H1 (cell line): ENCODE measurements at regions not wholly inside any gene's neighbourhood (a gene's known extent, or its start where the extent isn't known, plus 50 kb on each side); places are given as distances from the start of the nearest gene placed in this dataset.

Source experiments
- KDM5A ChIP-seq: fragments of 200-600 bp; IDR thresholded peaks from 2 replicates; pipeline ENCODE4 v1.7.1; 2012; ENCODE audit warnings: mild to moderate bottlenecking, low read length, inconsistent platforms, mixed read lengths
- TF ChIP-seq, protein P1 (sequence below): fragments of 300-600 bp; sonication (generic); IDR thresholded peaks from 2 replicates; pipeline ENCODE4 v1.7.1; 2012; ENCODE audit warnings: low read length, moderate library complexity, mild to moderate bottlenecking, inconsistent platforms; ENCODE audit not compliant: insufficient replicate concordance

DNA sequence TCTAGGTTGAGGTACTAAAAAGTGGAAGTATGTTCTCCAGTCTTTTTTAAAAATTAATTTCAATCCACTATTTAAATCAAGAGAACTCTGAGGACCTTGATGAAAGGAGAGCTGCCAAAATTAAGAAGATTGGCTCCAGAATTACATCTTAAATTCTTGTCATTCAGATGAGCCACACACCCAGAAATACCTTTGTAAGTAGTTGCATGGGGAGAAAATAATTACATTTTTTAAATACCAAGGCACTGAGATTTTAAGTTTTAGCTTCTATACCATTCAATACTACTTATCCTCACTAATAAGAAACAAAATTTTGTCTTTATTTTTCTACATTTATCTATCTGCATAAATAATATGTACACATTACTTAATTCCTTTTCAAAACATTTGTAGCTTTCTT, 1132.8 kb downstream of the OTOL1 start (continued):
- TF ChIP-seq, protein P1, sequence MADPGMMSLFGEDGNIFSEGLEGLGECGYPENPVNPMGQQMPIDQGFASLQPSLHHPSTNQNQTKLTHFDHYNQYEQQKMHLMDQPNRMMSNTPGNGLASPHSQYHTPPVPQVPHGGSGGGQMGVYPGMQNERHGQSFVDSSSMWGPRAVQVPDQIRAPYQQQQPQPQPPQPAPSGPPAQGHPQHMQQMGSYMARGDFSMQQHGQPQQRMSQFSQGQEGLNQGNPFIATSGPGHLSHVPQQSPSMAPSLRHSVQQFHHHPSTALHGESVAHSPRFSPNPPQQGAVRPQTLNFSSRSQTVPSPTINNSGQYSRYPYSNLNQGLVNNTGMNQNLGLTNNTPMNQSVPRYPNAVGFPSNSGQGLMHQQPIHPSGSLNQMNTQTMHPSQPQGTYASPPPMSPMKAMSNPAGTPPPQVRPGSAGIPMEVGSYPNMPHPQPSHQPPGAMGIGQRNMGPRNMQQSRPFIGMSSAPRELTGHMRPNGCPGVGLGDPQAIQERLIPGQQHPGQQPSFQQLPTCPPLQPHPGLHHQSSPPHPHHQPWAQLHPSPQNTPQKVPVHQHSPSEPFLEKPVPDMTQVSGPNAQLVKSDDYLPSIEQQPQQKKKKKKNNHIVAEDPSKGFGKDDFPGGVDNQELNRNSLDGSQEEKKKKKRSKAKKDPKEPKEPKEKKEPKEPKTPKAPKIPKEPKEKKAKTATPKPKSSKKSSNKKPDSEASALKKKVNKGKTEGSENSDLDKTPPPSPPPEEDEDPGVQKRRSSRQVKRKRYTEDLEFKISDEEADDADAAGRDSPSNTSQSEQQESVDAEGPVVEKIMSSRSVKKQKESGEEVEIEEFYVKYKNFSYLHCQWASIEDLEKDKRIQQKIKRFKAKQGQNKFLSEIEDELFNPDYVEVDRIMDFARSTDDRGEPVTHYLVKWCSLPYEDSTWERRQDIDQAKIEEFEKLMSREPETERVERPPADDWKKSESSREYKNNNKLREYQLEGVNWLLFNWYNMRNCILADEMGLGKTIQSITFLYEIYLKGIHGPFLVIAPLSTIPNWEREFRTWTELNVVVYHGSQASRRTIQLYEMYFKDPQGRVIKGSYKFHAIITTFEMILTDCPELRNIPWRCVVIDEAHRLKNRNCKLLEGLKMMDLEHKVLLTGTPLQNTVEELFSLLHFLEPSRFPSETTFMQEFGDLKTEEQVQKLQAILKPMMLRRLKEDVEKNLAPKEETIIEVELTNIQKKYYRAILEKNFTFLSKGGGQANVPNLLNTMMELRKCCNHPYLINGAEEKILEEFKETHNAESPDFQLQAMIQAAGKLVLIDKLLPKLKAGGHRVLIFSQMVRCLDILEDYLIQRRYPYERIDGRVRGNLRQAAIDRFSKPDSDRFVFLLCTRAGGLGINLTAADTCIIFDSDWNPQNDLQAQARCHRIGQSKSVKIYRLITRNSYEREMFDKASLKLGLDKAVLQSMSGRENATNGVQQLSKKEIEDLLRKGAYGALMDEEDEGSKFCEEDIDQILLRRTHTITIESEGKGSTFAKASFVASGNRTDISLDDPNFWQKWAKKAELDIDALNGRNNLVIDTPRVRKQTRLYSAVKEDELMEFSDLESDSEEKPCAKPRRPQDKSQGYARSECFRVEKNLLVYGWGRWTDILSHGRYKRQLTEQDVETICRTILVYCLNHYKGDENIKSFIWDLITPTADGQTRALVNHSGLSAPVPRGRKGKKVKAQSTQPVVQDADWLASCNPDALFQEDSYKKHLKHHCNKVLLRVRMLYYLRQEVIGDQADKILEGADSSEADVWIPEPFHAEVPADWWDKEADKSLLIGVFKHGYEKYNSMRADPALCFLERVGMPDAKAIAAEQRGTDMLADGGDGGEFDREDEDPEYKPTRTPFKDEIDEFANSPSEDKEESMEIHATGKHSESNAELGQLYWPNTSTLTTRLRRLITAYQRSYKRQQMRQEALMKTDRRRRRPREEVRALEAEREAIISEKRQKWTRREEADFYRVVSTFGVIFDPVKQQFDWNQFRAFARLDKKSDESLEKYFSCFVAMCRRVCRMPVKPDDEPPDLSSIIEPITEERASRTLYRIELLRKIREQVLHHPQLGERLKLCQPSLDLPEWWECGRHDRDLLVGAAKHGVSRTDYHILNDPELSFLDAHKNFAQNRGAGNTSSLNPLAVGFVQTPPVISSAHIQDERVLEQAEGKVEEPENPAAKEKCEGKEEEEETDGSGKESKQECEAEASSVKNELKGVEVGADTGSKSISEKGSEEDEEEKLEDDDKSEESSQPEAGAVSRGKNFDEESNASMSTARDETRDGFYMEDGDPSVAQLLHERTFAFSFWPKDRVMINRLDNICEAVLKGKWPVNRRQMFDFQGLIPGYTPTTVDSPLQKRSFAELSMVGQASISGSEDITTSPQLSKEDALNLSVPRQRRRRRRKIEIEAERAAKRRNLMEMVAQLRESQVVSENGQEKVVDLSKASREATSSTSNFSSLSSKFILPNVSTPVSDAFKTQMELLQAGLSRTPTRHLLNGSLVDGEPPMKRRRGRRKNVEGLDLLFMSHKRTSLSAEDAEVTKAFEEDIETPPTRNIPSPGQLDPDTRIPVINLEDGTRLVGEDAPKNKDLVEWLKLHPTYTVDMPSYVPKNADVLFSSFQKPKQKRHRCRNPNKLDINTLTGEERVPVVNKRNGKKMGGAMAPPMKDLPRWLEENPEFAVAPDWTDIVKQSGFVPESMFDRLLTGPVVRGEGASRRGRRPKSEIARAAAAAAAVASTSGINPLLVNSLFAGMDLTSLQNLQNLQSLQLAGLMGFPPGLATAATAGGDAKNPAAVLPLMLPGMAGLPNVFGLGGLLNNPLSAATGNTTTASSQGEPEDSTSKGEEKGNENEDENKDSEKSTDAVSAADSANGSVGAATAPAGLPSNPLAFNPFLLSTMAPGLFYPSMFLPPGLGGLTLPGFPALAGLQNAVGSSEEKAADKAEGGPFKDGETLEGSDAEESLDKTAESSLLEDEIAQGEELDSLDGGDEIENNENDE = no peak
- TF ChIP-seq KDM5A = no peak
